ENCODE measurements at regions not wholly inside any gene's neighbourhood (a gene's known extent, or its start where the extent isn't known, plus 50 kb on each side); places are given as distances from the start of the nearest gene placed in this dataset.
A peak's percentile ranks its signal among the peaks of the same experiment; 100 is the strongest.
"Not testable (repeated sequence)": the region's sequence is repeated elsewhere in the genome, so short reads cannot be mapped to it uniquely, and the experiment has no call there.

- CTCF ChIA-PET = not testable (repeated sequence)
Observed at GRCh38 chr1:223996376-223996775, 117.5 kb upstream of the FBXO28 start.

GRCh38 chr1:223992456-223993246 is 121.3 kb upstream of the FBXO28 start:
- intact Hi-C loops (cut with micrococcal nuclease; ENCODE audit: unreplicated experiment) = loop anchor here (5.0 kb wide), 1 partner anchor 75 kb away; no protein-coding TSS in a partner anchor
- CTCF ChIA-PET = interaction anchor here (1.1 to 1.9 kb wide), 7 partner anchors 58 to 285 kb away, joined by 3 to 6 read pairs (median 3); no protein-coding TSS in a partner anchor
- not testable (repeated sequence) for H3K4me1 Mint-ChIP-seq (ENCODE audit: low read depth, unreplicated experiment); BruUV-seq (replicated peaks); H3K27me3 Mint-ChIP-seq (ENCODE audit: unreplicated experiment); H3K9me3 Mint-ChIP-seq (ENCODE audit: low read depth, unreplicated experiment)
- Mint-ChIP-seq H3K27ac (ENCODE audit: unreplicated experiment) (peak overlapping the region; percentile 97), H3K4me3 (ENCODE audit: low read depth, unreplicated experiment) (peak overlapping the region; percentile 78), H3K36me3 (ENCODE audit: insufficient read depth, unreplicated experiment) (peaks cover 30% of the 10 kb centered on the region)
- DNase-seq = peak; percentile 100

More at GRCh38 chr1:223996376-223996775, 117.5 kb upstream of the FBXO28 start:
- BruUV-seq (replicated peaks); DNase-seq; H3K4me3 Mint-ChIP-seq (ENCODE audit: low read depth, unreplicated experiment); H3K27me3 Mint-ChIP-seq (ENCODE audit: unreplicated experiment); H3K9me3 Mint-ChIP-seq (ENCODE audit: low read depth, unreplicated experiment); intact Hi-C loops (cut with micrococcal nuclease; ENCODE audit: unreplicated experiment); H3K27ac Mint-ChIP-seq (ENCODE audit: unreplicated experiment): not testable (repeated sequence)
- H3K36me3 Mint-ChIP-seq (ENCODE audit: insufficient read depth, unreplicated experiment) = peaks cover 44% of the 10 kb centered on the region
- peaks cover 10% of the 10 kb centered on the region for H3K4me1 Mint-ChIP-seq (ENCODE audit: low read depth, unreplicated experiment)

GRCh38 chr1:223991297-223991857 is 122.5 kb upstream of the FBXO28 start:
- not testable (repeated sequence) for H3K27ac Mint-ChIP-seq (ENCODE audit: unreplicated experiment)

GRCh38 chr1:223961985-223962384 is 116.2 kb upstream of the TP53BP2 start:
- DNase-seq; H3K27me3 Mint-ChIP-seq (ENCODE audit: unreplicated experiment); H3K4me1 Mint-ChIP-seq (ENCODE audit: low read depth, unreplicated experiment); H3K4me3 Mint-ChIP-seq (ENCODE audit: low read depth, unreplicated experiment); BruUV-seq (replicated peaks); H3K9me3 Mint-ChIP-seq (ENCODE audit: low read depth, unreplicated experiment); H3K36me3 Mint-ChIP-seq (ENCODE audit: insufficient read depth, unreplicated experiment); H3K27ac Mint-ChIP-seq (ENCODE audit: unreplicated experiment); CTCF ChIA-PET; intact Hi-C loops (cut with micrococcal nuclease; ENCODE audit: unreplicated experiment): not testable (repeated sequence)

More at GRCh38 chr1:223991297-223991857, 122.5 kb upstream of the FBXO28 start:
- peaks cover 26% of the 10 kb centered on the region for H3K36me3 Mint-ChIP-seq (ENCODE audit: insufficient read depth, unreplicated experiment)
- intact Hi-C loops (cut with micrococcal nuclease; ENCODE audit: unreplicated experiment) = loop anchor here (5.0 kb wide), 1 partner anchor 76 kb away; no protein-coding TSS in a partner anchor
- CTCF ChIA-PET; DNase-seq; H3K4me3 Mint-ChIP-seq (ENCODE audit: low read depth, unreplicated experiment); H3K4me1 Mint-ChIP-seq (ENCODE audit: low read depth, unreplicated experiment); H3K9me3 Mint-ChIP-seq (ENCODE audit: low read depth, unreplicated experiment); H3K27me3 Mint-ChIP-seq (ENCODE audit: unreplicated experiment); BruUV-seq (replicated peaks): not testable (repeated sequence)

GRCh38 chr1:223952801-223953200 is 107.1 kb upstream of the TP53BP2 start:
- H3K4me1 Mint-ChIP-seq (ENCODE audit: low read depth, unreplicated experiment); intact Hi-C loops (cut with micrococcal nuclease; ENCODE audit: unreplicated experiment); CTCF ChIA-PET; H3K27me3 Mint-ChIP-seq (ENCODE audit: unreplicated experiment); BruUV-seq (replicated peaks); H3K27ac Mint-ChIP-seq (ENCODE audit: unreplicated experiment); H3K36me3 Mint-ChIP-seq (ENCODE audit: insufficient read depth, unreplicated experiment); H3K4me3 Mint-ChIP-seq (ENCODE audit: low read depth, unreplicated experiment); DNase-seq; H3K9me3 Mint-ChIP-seq (ENCODE audit: low read depth, unreplicated experiment): not testable (repeated sequence)

- H3K27me3 Mint-ChIP-seq (ENCODE audit: unreplicated experiment); intact Hi-C loops (cut with micrococcal nuclease; ENCODE audit: unreplicated experiment); CTCF ChIA-PET; DNase-seq; H3K4me3 Mint-ChIP-seq (ENCODE audit: low read depth, unreplicated experiment); H3K27ac Mint-ChIP-seq (ENCODE audit: unreplicated experiment); BruUV-seq (replicated peaks); H3K4me1 Mint-ChIP-seq (ENCODE audit: low read depth, unreplicated experiment); H3K9me3 Mint-ChIP-seq (ENCODE audit: low read depth, unreplicated experiment); H3K36me3 Mint-ChIP-seq (ENCODE audit: insufficient read depth, unreplicated experiment): not testable (repeated sequence)
Observed at GRCh38 chr1:223951551-223951950, 105.8 kb upstream of the TP53BP2 start.

- H3K4me1 Mint-ChIP-seq (ENCODE audit: low read depth, unreplicated experiment); H3K4me3 Mint-ChIP-seq (ENCODE audit: low read depth, unreplicated experiment); DNase-seq; H3K27ac Mint-ChIP-seq (ENCODE audit: unreplicated experiment); BruUV-seq (replicated peaks); H3K27me3 Mint-ChIP-seq (ENCODE audit: unreplicated experiment); CTCF ChIA-PET; intact Hi-C loops (cut with micrococcal nuclease; ENCODE audit: unreplicated experiment); H3K9me3 Mint-ChIP-seq (ENCODE audit: low read depth, unreplicated experiment); H3K36me3 Mint-ChIP-seq (ENCODE audit: insufficient read depth, unreplicated experiment): not testable (repeated sequence)
Observed at GRCh38 chr1:223949944-223950343, 104.2 kb upstream of the TP53BP2 start.

- H3K9me3 Mint-ChIP-seq (ENCODE audit: low read depth, unreplicated experiment); H3K4me3 Mint-ChIP-seq (ENCODE audit: low read depth, unreplicated experiment); H3K36me3 Mint-ChIP-seq (ENCODE audit: insufficient read depth, unreplicated experiment); H3K27ac Mint-ChIP-seq (ENCODE audit: unreplicated experiment); CTCF ChIA-PET; H3K4me1 Mint-ChIP-seq (ENCODE audit: low read depth, unreplicated experiment); BruUV-seq (replicated peaks); intact Hi-C loops (cut with micrococcal nuclease; ENCODE audit: unreplicated experiment); H3K27me3 Mint-ChIP-seq (ENCODE audit: unreplicated experiment); DNase-seq: not testable (repeated sequence)
Observed at GRCh38 chr1:223948041-223948440, 102.3 kb upstream of the TP53BP2 start.

- H3K27me3 Mint-ChIP-seq (ENCODE audit: unreplicated experiment); H3K4me3 Mint-ChIP-seq (ENCODE audit: low read depth, unreplicated experiment); CTCF ChIA-PET; DNase-seq; BruUV-seq (replicated peaks); H3K9me3 Mint-ChIP-seq (ENCODE audit: low read depth, unreplicated experiment); H3K4me1 Mint-ChIP-seq (ENCODE audit: low read depth, unreplicated experiment); H3K36me3 Mint-ChIP-seq (ENCODE audit: insufficient read depth, unreplicated experiment); intact Hi-C loops (cut with micrococcal nuclease; ENCODE audit: unreplicated experiment); H3K27ac Mint-ChIP-seq (ENCODE audit: unreplicated experiment): not testable (repeated sequence)
Observed at GRCh38 chr1:223936592-223936991, 90.8 kb upstream of the TP53BP2 start.

- H3K36me3 Mint-ChIP-seq (ENCODE audit: insufficient read depth, unreplicated experiment); CTCF ChIA-PET; BruUV-seq (replicated peaks); H3K9me3 Mint-ChIP-seq (ENCODE audit: low read depth, unreplicated experiment); intact Hi-C loops (cut with micrococcal nuclease; ENCODE audit: unreplicated experiment); H3K4me1 Mint-ChIP-seq (ENCODE audit: low read depth, unreplicated experiment); H3K27ac Mint-ChIP-seq (ENCODE audit: unreplicated experiment); H3K27me3 Mint-ChIP-seq (ENCODE audit: unreplicated experiment); DNase-seq; H3K4me3 Mint-ChIP-seq (ENCODE audit: low read depth, unreplicated experiment): not testable (repeated sequence)
Observed at GRCh38 chr1:223931476-223931875, 85.7 kb upstream of the TP53BP2 start.

All from Calu3 (cell line).